IMR-90 (cell line): ENCODE measurements at regions not wholly inside any gene's neighbourhood (a gene's known extent, or its start where the extent isn't known, plus 50 kb on each side); places are given as distances from the start of the nearest gene placed in this dataset.

Experiments
- ATAC-seq: fragments of 200-7000 bp; cut with Tn5 transposase; 2 replicates; pipeline ENCODE4 v1.9.1; 2020; ENCODE audit warnings: low read depth, mild to moderate bottlenecking, moderate library complexity
- BruUV-seq: library from RNA; stranded (reverse); fragments of 400-500 nt; replicated peaks from 2 replicates; lab custom pipeline; 2021; lab: Mats Ljungman, UMichigan
- CTCF ChIA-PET: fragments of 300-600 bp; formaldehyde crosslinking; extraction: SDS; loops from one replicate; lab custom pipeline; 2021; ENCODE audit warnings: antibody characterized with exemption; lab: Yijun Ruan, JAX
- POLR2A ChIA-PET: fragments of 300-600 bp; sonication (Branson Sonifier 250); formaldehyde crosslinking; loops from one replicate; lab custom pipeline; 2022; ENCODE audit warnings: antibody characterized with exemption; ENCODE audit not compliant: unreplicated experiment; lab: Charles Lee
- DNase-seq: peaks from one replicate; pipeline ENCODE4 v3.0.0; 2013
- H2AFZ ChIP-seq: replicated peaks from 2 replicates; pipeline ENCODE3; 2013; ENCODE audit warnings: low read length, mild to moderate bottlenecking; ENCODE audit not compliant: poor library complexity
- H2AK5ac ChIP-seq: 2 replicates; pipeline ENCODE4 v1.6.1; 2013; ENCODE audit warnings: low read depth, low read length, inconsistent platforms
- H2AK9ac ChIP-seq: replicated peaks from 2 replicates; pipeline ENCODE3; 2013; ENCODE audit warnings: mild to moderate bottlenecking, low read depth, low read length, moderate library complexity; ENCODE audit not compliant: poor library complexity
- H2BK120ac ChIP-seq: 2 replicates; pipeline ENCODE4 v1.6.1; 2013; ENCODE audit warnings: low read depth, low read length, inconsistent platforms
- H2BK15ac ChIP-seq: 3 replicates; pipeline ENCODE4 v1.6.1; 2013; ENCODE audit warnings: low read depth, low read length, inconsistent platforms
- H2BK20ac ChIP-seq: 2 replicates; pipeline ENCODE4 v1.6.1; 2013; ENCODE audit warnings: low read depth, mild to moderate bottlenecking, inconsistent platforms, low read length, moderate library complexity
- H2BK5ac ChIP-seq: 2 replicates; pipeline ENCODE4 v1.6.1; 2013; ENCODE audit warnings: mild to moderate bottlenecking, low read depth, low read length, inconsistent platforms; ENCODE audit not compliant: poor library complexity, severe bottlenecking
- H3K14ac ChIP-seq: replicated peaks from 2 replicates; pipeline ENCODE4 v1.6.1; 2013; ENCODE audit warnings: low read depth, low read length, inconsistent platforms
- H3K18ac ChIP-seq: 2 replicates; pipeline ENCODE4 v1.6.1; 2013; ENCODE audit warnings: low read depth, low read length, control low read depth
- H3K23ac ChIP-seq: 2 replicates; pipeline ENCODE4 v1.6.1; 2013; ENCODE audit warnings: low read depth, low read length, inconsistent platforms
- H3K27ac ChIP-seq: 2 replicates; pipeline ENCODE4 v1.5.1; 2013; ENCODE audit warnings: mild to moderate bottlenecking, control low read depth, low read length; ENCODE audit not compliant: insufficient read depth
- H3K27me3 ChIP-seq: 2 replicates; pipeline ENCODE4 v1.6.1; 2013; ENCODE audit warnings: low read length; ENCODE audit not compliant: control insufficient read depth, insufficient read depth
- H3K36me3 ChIP-seq: 2 replicates; pipeline ENCODE4 v1.6.1; 2013; ENCODE audit warnings: low read length, mixed read lengths; ENCODE audit not compliant: control insufficient read depth, insufficient read depth
- H3K4ac ChIP-seq: 2 replicates; pipeline ENCODE4 v1.6.1; 2013; ENCODE audit warnings: low read depth, low read length, inconsistent platforms
- H3K4me1 ChIP-seq: 2 replicates; pipeline ENCODE4 v1.6.1; 2013; ENCODE audit warnings: low read length, mixed read lengths; ENCODE audit not compliant: control insufficient read depth, insufficient read depth
- H3K4me2 ChIP-seq: 2 replicates; pipeline ENCODE4 v1.6.1; 2013; ENCODE audit warnings: low read depth, mild to moderate bottlenecking, control low read depth, low read length, moderate library complexity
- H3K4me3 ChIP-seq: 2 replicates; pipeline ENCODE4 v1.5.1; 2013; ENCODE audit warnings: low read depth, mild to moderate bottlenecking, control low read depth, low read length, moderate library complexity; ENCODE audit not compliant: insufficient read depth
- H3K56ac ChIP-seq: 2 replicates; pipeline ENCODE4 v1.6.1; 2013; ENCODE audit warnings: low read length, inconsistent platforms; ENCODE audit not compliant: insufficient read depth; ENCODE audit errors: extremely low read depth
- H3K79me1 ChIP-seq, 2 experiments: 2 replicates each; pipeline ENCODE4 v1.6.1; 2013; ENCODE audit warnings: low read length in 2 of 2, inconsistent platforms in 1 of 2, low read depth in 1 of 2
- H3K9ac ChIP-seq: 2 replicates; pipeline ENCODE4 v1.6.1; 2013; ENCODE audit warnings: low read depth, low read length, control low read depth
- H3K9me1 ChIP-seq: 2 replicates; pipeline ENCODE4 v1.6.1; 2013; ENCODE audit warnings: low read length, inconsistent platforms; ENCODE audit not compliant: insufficient read depth
- H3K9me3 ChIP-seq: 2 replicates; pipeline ENCODE4 v1.6.1; 2013; ENCODE audit warnings: low read length; ENCODE audit not compliant: control insufficient read depth, insufficient read depth
- H4K20me1 ChIP-seq: 2 replicates; pipeline ENCODE4 v1.6.1; 2013; ENCODE audit warnings: low read length, inconsistent platforms; ENCODE audit not compliant: insufficient read depth
- H4K5ac ChIP-seq: 2 replicates; pipeline ENCODE4 v1.6.1; 2013; ENCODE audit warnings: mild to moderate bottlenecking, low read depth, low read length, control low read depth
- H4K8ac ChIP-seq, 2 experiments: 2 replicates each; pipeline ENCODE4 v1.6.1; 2013; ENCODE audit warnings: low read depth in 2 of 2, low read length in 2 of 2, control low read depth in 1 of 2, inconsistent platforms in 1 of 2
- H4K91ac ChIP-seq: 2 replicates; pipeline ENCODE4 v1.6.1; 2013; ENCODE audit warnings: low read depth, low read length, inconsistent platforms; ENCODE audit not compliant: insufficient read depth
- BHLHE40 ChIP-seq: fragments of 150-350 bp; IDR thresholded peaks from 2 replicates; pipeline ENCODE4 v1.6.1; 2016; ENCODE audit warnings: mild to moderate bottlenecking, low read depth, low read length
- CEBPB ChIP-seq: IDR thresholded peaks from 2 replicates; pipeline ENCODE4 v1.6.1; 2012; ENCODE audit warnings: low read depth, low read length, improper control_type of control experiment
- FOS ChIP-seq: fragments of 150-350 bp; IDR thresholded peaks from 2 replicates; pipeline ENCODE4 v1.6.1; 2016; ENCODE audit warnings: low read depth, low read length
- MXI1 ChIP-seq: IDR thresholded peaks from 2 replicates; pipeline ENCODE4 v1.6.1; 2012; ENCODE audit warnings: low read depth, mild to moderate bottlenecking, low read length, moderate library complexity, borderline replicate concordance
- NFE2L2 ChIP-seq: fragments of 150-350 bp; IDR thresholded peaks from 2 replicates; pipeline ENCODE4 v1.6.1; 2016; ENCODE audit warnings: low read depth, mild to moderate bottlenecking, low read length
- POLR2A ChIP-seq: IDR thresholded peaks from 2 replicates; pipeline ENCODE4 v1.6.1; 2012; ENCODE audit warnings: mild to moderate bottlenecking, low read depth, low read length
- RAD21 ChIP-seq: IDR thresholded peaks from 2 replicates; pipeline ENCODE4 v1.6.1; 2012; ENCODE audit warnings: low read length, improper control_type of control experiment
- RCOR1 ChIP-seq: IDR thresholded peaks from 2 replicates; pipeline ENCODE4 v1.6.1; 2012; ENCODE audit warnings: mild to moderate bottlenecking, low read length, improper control_type of control experiment; ENCODE audit not compliant: insufficient replicate concordance
- RFX5 ChIP-seq: IDR thresholded peaks from 2 replicates; pipeline ENCODE4 v1.8.0; 2012; ENCODE audit warnings: low read depth, mild to moderate bottlenecking, low read length, moderate library complexity
- SMC3 ChIP-seq: fragments of 150-350 bp; IDR thresholded peaks from 2 replicates; pipeline ENCODE4 v1.6.1; 2016; ENCODE audit warnings: low read depth, mild to moderate bottlenecking, antibody characterized with exemption, low read length, moderate library complexity
- USF2 ChIP-seq: fragments of 150-350 bp; IDR thresholded peaks from 2 replicates; pipeline ENCODE4 v1.6.1; 2017; ENCODE audit warnings: mild to moderate bottlenecking, antibody characterized with exemption, low read length, low read depth
- dilution Hi-C: fragments of 300-500 bp; cut with HindIII; formaldehyde crosslinking; loops from one replicate; pipeline ENCODE4 v1.14.3; 2018; ENCODE audit warnings: low sequenced_read_pairs; ENCODE audit not compliant: unreplicated experiment
- in situ Hi-C: fragments of 300-500 bp; cut with MboI; formaldehyde crosslinking; loops from 3 replicates; pipeline ENCODE4 v1.14.3; 2019; ENCODE audit warnings: low sequenced_read_pairs, inconsistent platforms, mixed read lengths
- intact Hi-C: fragments of 100-400 bp; cut with micrococcal nuclease; formaldehyde crosslinking; loops from 2 replicates; pipeline ENCODE4 v1.10.0; 2022
- TF ChIP-seq, protein P1 (sequence below): conservative IDR thresholded peaks from 2 replicates; pipeline ENCODE4 v1.5.1; 2012; ENCODE audit warnings: mild to moderate bottlenecking, low read depth, low read length, improper control_type of control experiment

DNA sequence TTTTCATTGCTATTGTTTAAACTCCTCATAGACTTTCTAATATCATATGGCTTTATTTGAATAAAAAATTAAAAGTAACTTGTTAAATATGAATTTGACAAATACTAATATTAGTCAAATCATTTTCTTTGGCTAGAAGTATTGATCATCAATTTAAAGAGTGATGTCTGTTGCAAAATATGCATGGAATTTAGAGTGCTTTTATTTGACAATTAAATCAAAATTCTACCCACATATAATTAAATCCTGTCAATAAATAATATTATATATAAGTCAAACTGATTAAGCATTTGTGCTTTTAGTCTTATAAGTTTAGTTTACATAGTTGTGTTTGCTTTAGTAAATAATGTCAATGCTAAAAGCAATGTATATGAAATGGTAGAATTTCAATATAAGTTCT lies 318.6 kb upstream of the ROBO1 start:
- H3K27me3 ChIP-seq: no peaks in the 10 kb centered on the region
- TF ChIP-seq POLR2A (no peak), BHLHE40 (no peak), RAD21 (no peak), SMC3 (no peak), RCOR1 (no peak), NFE2L2 (no peak), CEBPB (no peak), FOS (no peak), USF2 (no peak), MXI1 (no peak), RFX5 (no peak)
- TF ChIP-seq, protein P1, sequence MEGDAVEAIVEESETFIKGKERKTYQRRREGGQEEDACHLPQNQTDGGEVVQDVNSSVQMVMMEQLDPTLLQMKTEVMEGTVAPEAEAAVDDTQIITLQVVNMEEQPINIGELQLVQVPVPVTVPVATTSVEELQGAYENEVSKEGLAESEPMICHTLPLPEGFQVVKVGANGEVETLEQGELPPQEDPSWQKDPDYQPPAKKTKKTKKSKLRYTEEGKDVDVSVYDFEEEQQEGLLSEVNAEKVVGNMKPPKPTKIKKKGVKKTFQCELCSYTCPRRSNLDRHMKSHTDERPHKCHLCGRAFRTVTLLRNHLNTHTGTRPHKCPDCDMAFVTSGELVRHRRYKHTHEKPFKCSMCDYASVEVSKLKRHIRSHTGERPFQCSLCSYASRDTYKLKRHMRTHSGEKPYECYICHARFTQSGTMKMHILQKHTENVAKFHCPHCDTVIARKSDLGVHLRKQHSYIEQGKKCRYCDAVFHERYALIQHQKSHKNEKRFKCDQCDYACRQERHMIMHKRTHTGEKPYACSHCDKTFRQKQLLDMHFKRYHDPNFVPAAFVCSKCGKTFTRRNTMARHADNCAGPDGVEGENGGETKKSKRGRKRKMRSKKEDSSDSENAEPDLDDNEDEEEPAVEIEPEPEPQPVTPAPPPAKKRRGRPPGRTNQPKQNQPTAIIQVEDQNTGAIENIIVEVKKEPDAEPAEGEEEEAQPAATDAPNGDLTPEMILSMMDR: no peak
- H3K9me3 ChIP-seq: no peaks in the 10 kb centered on the region; the same call in 1 of the 2 replicates
- ChIA-PET POLR2A (no interaction called here), CTCF (interaction anchor here (0.6 to 0.7 kb wide), 2 partner anchors 190 to 1470 kb away, joined by 3 to 5 read pairs; no protein-coding TSS in a partner anchor)
- no peak overlapping the region for H2BK120ac ChIP-seq
- no peak overlapping the region for H3K4me2 ChIP-seq
- H2AK9ac ChIP-seq: no peak overlapping the region
- no TSS peak for BruUV-seq
- no peak overlapping the region for H3K27ac ChIP-seq
- H3K4me1 ChIP-seq: no peaks in the 10 kb centered on the region
- in situ Hi-C loops (no loop called here), dilution Hi-C loops (no loop called here), intact Hi-C loops (no loop called here)
- no peak overlapping the region for H3K18ac ChIP-seq
- no peaks in the 10 kb centered on the region for H3K79me1 ChIP-seq
- no peak overlapping the region for H2AFZ ChIP-seq
- no peak overlapping the region for H3K14ac ChIP-seq
- no peak overlapping the region for H3K4ac ChIP-seq
- H3K9ac ChIP-seq: no peak overlapping the region
- no peak overlapping the region for H3K56ac ChIP-seq
- no peak overlapping the region for H4K91ac ChIP-seq
- no peak overlapping the region for H2BK5ac ChIP-seq
- H3K23ac ChIP-seq: no peak overlapping the region
- no peaks in the 10 kb centered on the region for H4K20me1 ChIP-seq
- no peak overlapping the region for H2BK15ac ChIP-seq
- H4K8ac ChIP-seq: no peak overlapping the region
- no peaks in the 10 kb centered on the region for H3K36me3 ChIP-seq
- DNase-seq: no peak
- H3K4me3 ChIP-seq: no peak overlapping the region
- no peak overlapping the region for H2BK20ac ChIP-seq
- no peak overlapping the region for H2AK5ac ChIP-seq
- ATAC-seq: no peak
- H4K5ac ChIP-seq: no peak overlapping the region
- H3K9me1 ChIP-seq: no peaks in the 10 kb centered on the region
